A673 (cell line): ENCODE measurements at regions not wholly inside any gene's neighbourhood (a gene's known extent, or its start where the extent isn't known, plus 50 kb on each side); places are given as distances from the start of the nearest gene placed in this dataset.

ENCODE experiments used
- BruUV-seq: library from RNA; stranded (reverse); fragments of 400-500 nt; replicated peaks from 2 replicates; lab custom pipeline; 2021; lab: Mats Ljungman, UMichigan
- CTCF ChIA-PET: fragments of 300-600 bp; sonication (Branson Sonifier 250); formaldehyde crosslinking; loops from one replicate; lab custom pipeline; 2022; ENCODE audit warnings: antibody characterized with exemption; lab: Charles Lee
- POLR2A ChIA-PET: fragments of 300-600 bp; sonication (Branson Sonifier 250); formaldehyde crosslinking; loops from one replicate; lab custom pipeline; 2022; ENCODE audit warnings: antibody characterized with exemption; ENCODE audit not compliant: low non-redundant PET; lab: Charles Lee
- DNase-seq: peaks from one replicate; pipeline ENCODE4 v3.0.0-alpha.2; 2015; ENCODE audit warnings: low spot score
- H3K27ac ChIP-seq: fragments of 200-600 bp; sonication (generic); 2 replicates; pipeline ENCODE4 v1.5.1; 2016; ENCODE audit warnings: mixed run types, low read depth, mild to moderate bottlenecking, mixed read lengths, antibody characterized with exemption, low read length; ENCODE audit not compliant: poor library complexity, severe bottlenecking
- H3K27me3 ChIP-seq: fragments of 200-600 bp; sonication (generic); replicated peaks from 2 replicates; pipeline ENCODE4 v1.6.1; 2017; ENCODE audit warnings: mixed run types, low read depth, mild to moderate bottlenecking, mixed read lengths, antibody characterized with exemption, low read length; ENCODE audit not compliant: insufficient read depth, poor library complexity
- H3K36me3 ChIP-seq: fragments of 200-600 bp; sonication (generic); 2 replicates; pipeline ENCODE4 v1.6.1; 2016; ENCODE audit warnings: mixed run types, mild to moderate bottlenecking, mixed read lengths, antibody characterized with exemption, low read length; ENCODE audit not compliant: insufficient read depth, poor library complexity, severe bottlenecking
- H3K4me1 ChIP-seq: fragments of 200-600 bp; sonication (generic); 2 replicates; pipeline ENCODE4 v1.6.1; 2017; ENCODE audit warnings: mixed run types, mild to moderate bottlenecking, mixed read lengths, antibody characterized with exemption, low read length; ENCODE audit not compliant: insufficient read depth, poor library complexity, severe bottlenecking
- H3K4me3 ChIP-seq: fragments of 200-600 bp; sonication (generic); 2 replicates; pipeline ENCODE4 v1.5.1; 2016; ENCODE audit warnings: low read depth, mixed run types, mild to moderate bottlenecking, mixed read lengths, low read length; ENCODE audit not compliant: poor library complexity, severe bottlenecking
- H3K9me3 ChIP-seq: fragments of 200-600 bp; sonication (generic); 2 replicates; pipeline ENCODE4 v1.6.1; 2016; ENCODE audit warnings: mixed run types, low read depth, mild to moderate bottlenecking, mixed read lengths, antibody characterized with exemption, low read length; ENCODE audit not compliant: poor library complexity, severe bottlenecking
- CTCF ChIP-seq: fragments of 300-800, 200-600 bp; sonication (generic); conservative IDR thresholded peaks from 2 replicates; pipeline ENCODE4 v1.5.1; 2017; ENCODE audit warnings: low read depth, mild to moderate bottlenecking, antibody characterized with exemption, low read length, moderate library complexity, mixed read lengths
- EZH2 ChIP-seq: fragments of 200-600 bp; sonication (generic); IDR thresholded peaks from 2 replicates; pipeline ENCODE4 v1.6.1; 2017; ENCODE audit warnings: borderline replicate concordance, low read depth, mild to moderate bottlenecking, mixed read lengths, antibody characterized with exemption, low read length; ENCODE audit not compliant: poor library complexity, severe bottlenecking
- intact Hi-C: fragments of 100-400 bp; cut with micrococcal nuclease; formaldehyde crosslinking; loops from one replicate; pipeline ENCODE4 v1.10.0; 2022; ENCODE audit not compliant: unreplicated experiment

DNA sequence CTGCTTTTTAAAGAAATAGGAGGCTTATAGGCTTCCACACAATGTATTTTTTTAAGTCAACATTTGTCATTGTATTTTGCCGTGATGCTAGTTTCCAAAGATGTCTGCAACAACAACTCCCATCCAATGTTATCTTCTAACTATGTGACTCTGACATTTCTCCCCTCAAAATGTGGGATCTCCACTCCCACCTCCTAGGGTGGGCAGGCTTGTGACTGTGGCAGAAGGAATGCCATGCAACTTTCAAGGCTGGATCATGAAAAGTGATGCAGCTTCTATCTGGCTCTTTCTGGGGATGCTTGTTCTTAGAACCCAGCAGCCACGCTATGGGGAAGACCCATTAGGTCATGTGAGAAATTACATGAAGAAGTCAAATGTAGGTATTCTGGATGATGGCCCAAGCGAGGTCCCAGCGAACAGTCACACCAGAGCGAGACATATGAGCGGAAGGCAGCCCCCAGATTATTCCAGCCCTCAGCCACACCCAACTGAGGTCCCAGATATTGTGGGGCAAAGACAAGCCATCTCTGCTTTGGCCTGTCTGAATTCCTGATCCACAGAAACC lies 124.3 kb downstream of the BDH1 start:
- POLR2A ChIA-PET: no interaction called here
- no peak overlapping the region for H3K4me3 ChIP-seq
- no TSS peak for BruUV-seq
- TF ChIP-seq CTCF (no peak), EZH2 (no peak)
- H3K27ac ChIP-seq: no peak overlapping the region
- DNase-seq: no peak
- peaks cover 30% of the 10 kb centered on the region for H3K4me1 ChIP-seq
- no peaks in the 10 kb centered on the region for H3K9me3 ChIP-seq
- no peaks in the 10 kb centered on the region for H3K27me3 ChIP-seq
- no peaks in the 10 kb centered on the region for H3K36me3 ChIP-seq
- CTCF ChIA-PET: no interaction called here
- intact Hi-C loops: no loop called here

DNA sequence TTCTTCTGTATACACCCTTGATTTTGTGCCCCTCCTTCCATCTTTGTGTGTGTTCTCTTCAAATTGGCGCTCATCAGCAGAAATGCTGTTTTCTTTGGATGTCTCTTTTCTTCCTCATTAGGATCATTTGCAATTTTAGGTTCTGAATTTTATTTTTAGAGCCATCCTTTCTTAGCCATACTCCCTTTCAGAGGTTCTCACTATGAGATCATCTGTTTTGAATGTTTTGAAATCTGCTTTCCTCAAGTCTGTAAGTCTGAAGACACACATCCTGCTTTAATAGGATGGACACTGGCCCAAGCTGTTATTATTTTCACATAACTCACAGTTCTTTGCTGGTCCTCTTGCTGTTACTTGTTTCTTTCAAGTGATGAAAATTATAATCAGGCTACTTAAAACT lies 124.8 kb downstream of the BDH1 start:
- no TSS peak for BruUV-seq
- POLR2A ChIA-PET: interaction anchor here (0.6 kb wide), 1 partner anchor 1273 kb away, joined by 8 read pairs; no protein-coding TSS in a partner anchor
- Histone ChIP-seq H3K4me3 (no peak overlapping the region), H3K27me3 (no peaks in the 10 kb centered on the region), H3K9me3 (no peaks in the 10 kb centered on the region), H3K4me1 (peaks cover 35% of the 10 kb centered on the region), H3K36me3 (no peaks in the 10 kb centered on the region), H3K27ac (no peak overlapping the region)
- no peak for TF ChIP-seq EZH2
- TF ChIP-seq CTCF: no peak
- DNase-seq: no peak
- intact Hi-C loops: no loop called here
- CTCF ChIA-PET: no interaction called here

DNA sequence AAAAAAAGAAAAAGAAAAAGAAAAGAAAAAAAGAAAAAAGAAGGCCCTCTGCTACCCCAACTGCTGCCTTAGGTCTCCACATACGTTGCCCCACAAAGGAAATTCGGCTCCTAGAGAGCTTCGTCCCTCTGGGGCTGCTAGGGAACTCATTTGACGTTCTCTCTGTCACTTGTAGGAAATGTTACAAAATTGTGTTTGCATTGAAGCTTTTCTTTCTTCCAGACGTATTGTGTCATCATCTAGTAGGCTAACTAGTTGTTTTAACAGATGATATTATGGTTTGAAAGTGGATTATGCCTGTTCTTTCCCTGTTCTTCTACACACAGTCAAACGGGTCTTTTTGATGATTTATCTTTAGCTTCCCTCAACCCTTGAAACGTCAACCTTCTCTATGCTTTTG lies 125.3 kb downstream of the BDH1 start:
- H3K4me1 ChIP-seq: peaks cover 39% of the 10 kb centered on the region
- CTCF ChIA-PET: no interaction called here
- POLR2A ChIA-PET: interaction anchor here (0.6 kb wide), 1 partner anchor 1272 kb away, joined by 8 read pairs; no protein-coding TSS in a partner anchor
- no peaks in the 10 kb centered on the region for H3K9me3 ChIP-seq
- DNase-seq: no peak
- TF ChIP-seq CTCF (no peak), EZH2 (no peak)
- BruUV-seq: no TSS peak
- H3K27ac ChIP-seq: no peak overlapping the region
- H3K4me3 ChIP-seq: no peak overlapping the region
- no peaks in the 10 kb centered on the region for H3K27me3 ChIP-seq
- H3K36me3 ChIP-seq: no peaks in the 10 kb centered on the region
- intact Hi-C loops: no loop called here
